Activated CD4-positive, alpha-beta T cell treated with anti-CD3 and anti-CD28 coated beads, Interleukin-2, amount 50 U/mL, for 4 hours (primary cell): ENCODE measurements at regions not wholly inside any gene's neighbourhood (a gene's known extent, or its start where the extent isn't known, plus 50 kb on each side); places are given as distances from the start of the nearest gene placed in this dataset.
"Not testable (repeated sequence)": the region's sequence is repeated elsewhere in the genome, so short reads cannot be mapped to it uniquely, and the experiment has no call there.

Experiments used
- DNase-seq, 2 experiments: peaks; one replicate each; pipeline ENCODE4 v3.0.0-alpha.2; 2020

- not testable (repeated sequence) for DNase-seq
These were observed 135.9 kb upstream of the PROKR2 start for GRCh38 chr20:5452691-5453090.

- DNase-seq, result not testable (repeated sequence)
These were observed 135.5 kb upstream of the PROKR2 start for GRCh38 chr20:5452286-5452685.

GRCh38 chr20:5451643-5452210 is 135.0 kb upstream of the PROKR2 start:
- DNase-seq, result no peak

GRCh38 chr20:5448449-5449118 is 131.8 kb upstream of the PROKR2 start:
- DNase-seq, result peak; percentile 21 to 43

- no peak for DNase-seq
These were observed 130.4 kb upstream of the PROKR2 start for GRCh38 chr20:5447188-5447587.

- no peak for DNase-seq
These were observed 128.9 kb upstream of the PROKR2 start for GRCh38 chr20:5445611-5446010.

- no peak for DNase-seq
These were observed 125.3 kb upstream of the PROKR2 start for GRCh38 chr20:5442101-5442500.

GRCh38 chr20:5434116-5434515 is 117.4 kb upstream of the PROKR2 start:
- DNase-seq, result no peak

- DNase-seq, result no peak
These were observed 116.6 kb upstream of the PROKR2 start for GRCh38 chr20:5433352-5433751.

- DNase-seq, result no peak
These were observed 115.3 kb upstream of the PROKR2 start for GRCh38 chr20:5432030-5432429.

GRCh38 chr20:5430670-5431069 is 113.9 kb upstream of the PROKR2 start:
- DNase-seq, result no peak

- DNase-seq, result no peak
These were observed 109.3 kb upstream of the PROKR2 start for GRCh38 chr20:5426026-5426425.

GRCh38 chr20:5416086-5416485 is 99.3 kb upstream of the PROKR2 start:
- no peak for DNase-seq

GRCh38 chr20:5413394-5413793 is 96.6 kb upstream of the PROKR2 start:
- no peak for DNase-seq

- no peak for DNase-seq
These were observed 93.7 kb upstream of the PROKR2 start for GRCh38 chr20:5410470-5410869.

GRCh38 chr20:5402903-5403531 is 86.3 kb upstream of the PROKR2 start:
- DNase-seq, result no peak

GRCh38 chr20:5401277-5401875 is 84.6 kb upstream of the PROKR2 start:
- DNase-seq, result no peak

- no peak for DNase-seq
These were observed 83.5 kb upstream of the PROKR2 start for GRCh38 chr20:5400164-5400762.

GRCh38 chr20:5397393-5397792 is 80.6 kb upstream of the PROKR2 start:
- no peak for DNase-seq

GRCh38 chr20:5395932-5396727 is 79.4 kb upstream of the PROKR2 start:
- no peak for DNase-seq

GRCh38 chr20:5393218-5393870 is 76.6 kb upstream of the PROKR2 start:
- DNase-seq, result no peak

GRCh38 chr20:5390720-5391119 is 74.0 kb upstream of the PROKR2 start:
- no peak for DNase-seq
